Activated CD8-positive, alpha-beta T cell treated with anti-CD3 and anti-CD28 coated beads for 36 hours (primary cell): ENCODE measurements at regions not wholly inside any gene's neighbourhood (a gene's known extent, or its start where the extent isn't known, plus 50 kb on each side); places are given as distances from the start of the nearest gene placed in this dataset.

Experiments
- ATAC-seq: fragments of 200-7000 bp; cut with Tn5 transposase; one replicate; pipeline ENCODE4 v1.10.0; 2021; ENCODE audit warnings: mild to moderate bottlenecking, moderate library complexity
- CTCF ChIA-PET: fragments of 350-600 bp; sonication (Branson Sonifier 250); formaldehyde crosslinking; loops from one replicate; lab custom pipeline; 2021; ENCODE audit warnings: antibody characterized with exemption; lab: Charles Lee
- POLR2A ChIA-PET: fragments of 350-600 bp; sonication (Branson Sonifier 250); formaldehyde crosslinking; loops from one replicate; lab custom pipeline; 2021; ENCODE audit warnings: antibody characterized with exemption; lab: Charles Lee
- DNase-seq: peaks from one replicate; pipeline ENCODE4 v3.0.0-alpha.2; 2020
- H3K27ac Mint-ChIP-seq: one replicate; pipeline ENCODE4 v1.8.0; 2021; ENCODE audit warnings: mild to moderate bottlenecking, mixed read lengths
- H3K27me3 Mint-ChIP-seq: one replicate; pipeline ENCODE4 v1.8.0; 2021; ENCODE audit warnings: mixed read lengths
- H3K36me3 Mint-ChIP-seq: one replicate; pipeline ENCODE4 v1.8.0; 2021; ENCODE audit warnings: low read depth, mixed read lengths
- H3K4me1 Mint-ChIP-seq: one replicate; pipeline ENCODE4 v1.8.0; 2021; ENCODE audit warnings: low read depth, mixed read lengths
- H3K4me3 Mint-ChIP-seq: one replicate; pipeline ENCODE4 v1.8.0; 2021; ENCODE audit warnings: mild to moderate bottlenecking, moderate library complexity, mixed read lengths
- H3K9me3 Mint-ChIP-seq: one replicate; pipeline ENCODE4 v1.8.0; 2021; ENCODE audit warnings: mixed read lengths
- intact Hi-C: fragments of 100-400 bp; cut with micrococcal nuclease; formaldehyde crosslinking; loops from one replicate; pipeline ENCODE4 v1.10.0; 2022
- TF ChIP-seq, protein P1 (sequence below): fragments of 200-600 bp; IDR thresholded peaks from one replicate; pipeline ENCODE4 v1.8.0; 2022; ENCODE audit warnings: antibody characterized with exemption, mild to moderate bottlenecking

- H3K27ac Mint-ChIP-seq: no peak overlapping the region
- no peak for ATAC-seq
- no peaks in the 10 kb centered on the region for H3K27me3 Mint-ChIP-seq
- H3K36me3 Mint-ChIP-seq: no peaks in the 10 kb centered on the region
- H3K4me1 Mint-ChIP-seq: no peaks in the 10 kb centered on the region
- CTCF ChIA-PET: no interaction called here
- DNase-seq: no peak
- H3K4me3 Mint-ChIP-seq: no peak overlapping the region
- POLR2A ChIA-PET: no interaction called here
- TF ChIP-seq, protein P1, sequence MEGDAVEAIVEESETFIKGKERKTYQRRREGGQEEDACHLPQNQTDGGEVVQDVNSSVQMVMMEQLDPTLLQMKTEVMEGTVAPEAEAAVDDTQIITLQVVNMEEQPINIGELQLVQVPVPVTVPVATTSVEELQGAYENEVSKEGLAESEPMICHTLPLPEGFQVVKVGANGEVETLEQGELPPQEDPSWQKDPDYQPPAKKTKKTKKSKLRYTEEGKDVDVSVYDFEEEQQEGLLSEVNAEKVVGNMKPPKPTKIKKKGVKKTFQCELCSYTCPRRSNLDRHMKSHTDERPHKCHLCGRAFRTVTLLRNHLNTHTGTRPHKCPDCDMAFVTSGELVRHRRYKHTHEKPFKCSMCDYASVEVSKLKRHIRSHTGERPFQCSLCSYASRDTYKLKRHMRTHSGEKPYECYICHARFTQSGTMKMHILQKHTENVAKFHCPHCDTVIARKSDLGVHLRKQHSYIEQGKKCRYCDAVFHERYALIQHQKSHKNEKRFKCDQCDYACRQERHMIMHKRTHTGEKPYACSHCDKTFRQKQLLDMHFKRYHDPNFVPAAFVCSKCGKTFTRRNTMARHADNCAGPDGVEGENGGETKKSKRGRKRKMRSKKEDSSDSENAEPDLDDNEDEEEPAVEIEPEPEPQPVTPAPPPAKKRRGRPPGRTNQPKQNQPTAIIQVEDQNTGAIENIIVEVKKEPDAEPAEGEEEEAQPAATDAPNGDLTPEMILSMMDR: no peak
- intact Hi-C loops: no loop called here
- H3K9me3 Mint-ChIP-seq: no peaks in the 10 kb centered on the region
These were observed 298.4 kb upstream of the MTNR1B start for GRCh38 chr11:92671081-92671480.

GRCh38 chr11:92675303-92675702 is 294.1 kb upstream of the MTNR1B start:
- ChIA-PET POLR2A (no interaction called here), CTCF (no interaction called here)
- DNase-seq (no peak), ATAC-seq (no peak)
- intact Hi-C loops: no loop called here
- Mint-ChIP-seq H3K36me3 (no peaks in the 10 kb centered on the region), H3K27ac (no peak overlapping the region), H3K9me3 (no peaks in the 10 kb centered on the region), H3K27me3 (no peaks in the 10 kb centered on the region), H3K4me3 (no peak overlapping the region), H3K4me1 (no peaks in the 10 kb centered on the region)
- TF ChIP-seq, protein P1: no peak

DNA sequence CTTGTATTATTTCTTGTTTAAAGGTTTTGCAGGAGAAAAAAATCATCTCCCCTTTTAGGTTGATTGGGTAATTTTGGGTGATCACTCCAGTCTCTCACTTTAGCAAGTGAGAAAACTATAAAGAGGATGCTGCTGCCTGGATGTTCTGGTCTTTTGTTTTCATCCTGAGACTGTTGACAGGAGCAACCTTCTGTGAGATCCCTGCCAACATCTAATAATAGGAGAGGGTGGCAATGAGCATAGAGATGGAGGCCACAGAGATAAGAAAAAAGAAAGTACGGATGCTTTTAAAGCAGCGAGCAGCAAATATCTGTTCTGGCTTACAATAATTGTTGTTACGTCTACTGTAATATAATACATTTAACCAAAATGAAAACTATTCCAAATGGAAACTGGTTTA is 293.6 kb upstream of the MTNR1B start:
- ChIA-PET CTCF (no interaction called here), POLR2A (no interaction called here)
- Mint-ChIP-seq H3K36me3 (no peaks in the 10 kb centered on the region), H3K4me1 (no peaks in the 10 kb centered on the region), H3K27me3 (no peaks in the 10 kb centered on the region), H3K4me3 (no peak overlapping the region), H3K27ac (no peak overlapping the region), H3K9me3 (no peaks in the 10 kb centered on the region)
- intact Hi-C loops: no loop called here
- DNase-seq (no peak), ATAC-seq (no peak)
- TF ChIP-seq, protein P1: no peak

DNA sequence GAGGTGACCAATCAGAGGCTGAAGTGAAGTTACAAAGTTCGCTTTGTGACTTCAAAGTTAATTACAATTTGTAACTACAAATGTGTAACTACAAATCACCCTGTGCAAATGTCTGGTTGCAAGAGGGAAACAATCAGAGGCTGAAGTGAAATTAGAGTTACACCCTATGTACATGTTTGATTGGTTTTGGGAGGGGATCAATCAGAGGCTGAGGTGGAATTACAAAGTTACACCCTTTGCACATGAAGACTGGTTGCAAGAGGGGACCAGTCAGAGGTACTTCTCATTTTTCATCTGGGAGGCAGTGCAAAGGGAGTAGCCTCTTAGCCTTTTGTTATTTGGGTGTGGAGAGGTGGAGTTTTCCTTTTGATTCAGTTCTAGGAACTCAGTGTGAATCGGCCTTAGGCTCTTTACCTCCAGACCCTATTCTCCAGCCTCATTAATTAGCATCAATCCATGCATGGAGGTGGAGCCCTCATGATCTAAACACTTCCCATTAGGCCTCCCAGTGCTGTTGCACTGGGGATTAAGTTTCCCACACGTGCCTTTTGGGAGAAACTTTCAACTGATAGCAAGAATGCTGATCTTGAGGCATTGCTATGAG is 291.3 kb upstream of the MTNR1B start:
- ChIA-PET CTCF (no interaction called here), POLR2A (no interaction called here)
- intact Hi-C loops: no loop called here
- no peak for ATAC-seq
- Mint-ChIP-seq H3K4me1 (no peaks in the 10 kb centered on the region), H3K36me3 (no peaks in the 10 kb centered on the region), H3K9me3 (peaks cover 3% of the 10 kb centered on the region), H3K27me3 (no peaks in the 10 kb centered on the region), H3K27ac (no peak overlapping the region), H3K4me3 (no peak overlapping the region)
- no peak for DNase-seq
- TF ChIP-seq, protein P1: no peak

DNA sequence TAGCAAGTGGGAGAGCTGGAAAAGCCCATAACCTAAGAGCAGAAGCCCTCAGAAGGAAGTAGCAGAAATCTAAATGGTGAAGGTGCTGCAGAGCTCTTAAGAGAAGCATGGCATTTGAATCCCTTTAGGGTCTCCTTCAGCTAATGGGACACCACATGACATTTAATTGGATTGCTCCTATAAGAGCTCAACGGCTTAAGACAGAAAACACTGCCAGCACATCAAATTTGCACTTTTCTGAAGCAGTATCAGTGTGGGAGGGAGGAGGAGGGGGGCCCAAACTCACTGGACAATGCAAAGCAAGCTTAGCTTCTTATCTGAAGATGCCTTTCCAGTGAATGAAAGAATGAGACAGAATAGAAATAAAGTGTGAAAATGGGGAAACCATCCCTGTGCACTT is 287.9 kb upstream of the MTNR1B start:
- no peaks in the 10 kb centered on the region for H3K4me1 Mint-ChIP-seq
- no peaks in the 10 kb centered on the region for H3K27me3 Mint-ChIP-seq
- ATAC-seq (no peak), DNase-seq (no peak)
- intact Hi-C loops: no loop called here
- POLR2A ChIA-PET: no interaction called here
- H3K27ac Mint-ChIP-seq: no peak overlapping the region
- CTCF ChIA-PET: no interaction called here
- TF ChIP-seq, protein P1: no peak
- peaks cover 3% of the 10 kb centered on the region for H3K9me3 Mint-ChIP-seq
- no peaks in the 10 kb centered on the region for H3K36me3 Mint-ChIP-seq
- no peak overlapping the region for H3K4me3 Mint-ChIP-seq
